ENCODE measurements at regions not wholly inside any gene's neighbourhood (a gene's known extent, or its start where the extent isn't known, plus 50 kb on each side); places are given as distances from the start of the nearest gene placed in this dataset.

DNA sequence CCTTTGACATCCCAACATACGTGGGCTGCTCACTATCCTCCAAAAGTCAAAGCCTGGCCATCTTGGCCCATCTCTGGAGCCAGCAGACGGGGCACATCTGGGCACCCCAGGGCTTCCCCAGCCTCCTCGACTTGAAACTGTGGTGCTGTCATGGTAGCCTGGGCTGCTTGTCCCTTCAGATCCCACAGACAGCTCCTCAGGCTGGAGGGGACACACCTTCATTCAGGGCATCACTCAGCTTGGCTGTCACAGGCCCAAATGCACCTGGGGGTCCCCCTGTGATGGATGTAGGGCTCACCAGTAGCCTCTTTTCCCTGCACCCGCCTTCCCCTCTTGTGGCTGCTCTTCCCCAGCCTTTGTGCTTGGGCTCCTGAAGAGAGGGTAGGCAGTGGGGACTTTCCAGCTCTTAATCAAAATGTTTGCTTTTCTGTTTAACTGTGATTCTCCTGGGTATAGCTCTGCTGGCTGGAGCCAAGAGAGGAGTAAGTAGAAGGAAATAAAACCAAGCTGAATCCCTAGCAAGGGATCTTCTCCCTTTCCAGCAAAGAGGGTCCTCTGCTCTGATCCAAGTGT, 92.3 kb downstream of the GYPC start:
- Histone ChIP-seq H3K4me1 (ENCODE audit: control insufficient read depth, insufficient read depth, low read length, poor library complexity, severe bottlenecking) (no peaks in the 10 kb centered on the region), H3K9me3 (ENCODE audit: control insufficient read depth in 2 of 2, low read length in 2 of 2) (no peaks in the 10 kb centered on the region), H3K36me3 (ENCODE audit: control insufficient read depth, insufficient read depth, low read length) (no peaks in the 10 kb centered on the region), H3K27ac (ENCODE audit: insufficient read depth, low read length, poor library complexity, severe bottlenecking) (no peak overlapping the region), H3K27me3 (ENCODE audit: control insufficient read depth, insufficient read depth, low read length) (no peaks in the 10 kb centered on the region), H3K4me3 (ENCODE audit: low read depth, low read length) (no peak overlapping the region)
- no peaks in the 10 kb centered on the region for H3K9me3 Mint-ChIP-seq
- H3K27me3 Mint-ChIP-seq, result peaks cover 4% of the 10 kb centered on the region
- DNase-seq, result no peak
- no peak overlapping the region for H3K4me3 Mint-ChIP-seq
- no peak for ATAC-seq (ENCODE audit: low read depth in 2 of 2)
- H3K27ac Mint-ChIP-seq, result peak overlapping the region in 1 of 3 donors; percentile 14
- no peaks in the 10 kb centered on the region for H3K36me3 Mint-ChIP-seq
- H3K4me1 Mint-ChIP-seq, result no peaks in the 10 kb centered on the region

DNA sequence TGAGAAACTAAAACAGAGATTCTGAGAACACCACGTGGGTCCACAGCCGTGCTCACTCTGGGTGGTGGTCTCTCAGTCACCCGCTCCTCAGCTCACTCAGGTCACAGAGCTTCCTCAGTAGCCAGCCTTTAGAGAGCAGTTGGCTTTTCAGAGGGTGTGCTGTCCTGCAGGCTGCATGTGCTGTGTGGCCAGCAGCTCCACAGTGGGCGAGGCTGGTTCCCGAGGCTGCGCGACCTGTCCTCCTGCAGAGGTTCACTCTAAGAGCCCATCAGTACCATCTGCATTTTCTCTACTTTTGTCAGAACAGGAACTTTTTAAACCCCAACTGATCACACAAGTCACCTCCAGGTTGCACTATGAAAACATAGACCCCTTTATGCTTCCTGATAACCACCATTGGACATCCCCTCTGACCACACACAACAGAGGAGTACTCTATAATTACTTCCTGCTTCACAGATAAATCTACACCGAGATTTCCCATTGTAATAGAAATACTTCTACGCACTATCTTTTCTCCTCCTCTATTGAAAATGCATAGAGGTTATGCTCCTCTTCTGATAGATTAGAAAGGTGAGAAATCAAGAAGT, 93.1 kb downstream of the GYPC start:
- H3K9me3 ChIP-seq (ENCODE audit: control insufficient read depth in 2 of 2, low read length in 2 of 2), result no peaks in the 10 kb centered on the region
- peak overlapping the region in 2 of 3 donors; percentile 14 to 21 for H3K27ac Mint-ChIP-seq
- no peak overlapping the region for H3K4me3 Mint-ChIP-seq
- peaks cover 4% of the 10 kb centered on the region for H3K27me3 Mint-ChIP-seq
- no peak overlapping the region for H3K4me3 ChIP-seq (ENCODE audit: low read depth, low read length)
- no peaks in the 10 kb centered on the region for H3K36me3 ChIP-seq (ENCODE audit: control insufficient read depth, insufficient read depth, low read length)
- ATAC-seq (ENCODE audit: low read depth in 2 of 2) (no peak), DNase-seq (no peak)
- H3K4me1 ChIP-seq (ENCODE audit: control insufficient read depth, insufficient read depth, low read length, poor library complexity, severe bottlenecking), result no peaks in the 10 kb centered on the region
- no peak overlapping the region for H3K27ac ChIP-seq (ENCODE audit: insufficient read depth, low read length, poor library complexity, severe bottlenecking)
- H3K36me3 Mint-ChIP-seq, result no peaks in the 10 kb centered on the region
- no peaks in the 10 kb centered on the region for H3K27me3 ChIP-seq (ENCODE audit: control insufficient read depth, insufficient read depth, low read length)
- peaks cover 0 to 1% (median under 1%) of the 10 kb centered on the region in 4 donors for H3K4me1 Mint-ChIP-seq
- H3K9me3 Mint-ChIP-seq, result no peaks in the 10 kb centered on the region

GRCh38 chr2:126749537-126749936, 93.6 kb downstream of the GYPC start:
- Histone ChIP-seq H3K9me3 (ENCODE audit: control insufficient read depth in 2 of 2, low read length in 2 of 2) (no peaks in the 10 kb centered on the region), H3K27ac (ENCODE audit: insufficient read depth, low read length, poor library complexity, severe bottlenecking) (no peak overlapping the region), H3K4me3 (ENCODE audit: low read depth, low read length) (no peak overlapping the region), H3K27me3 (ENCODE audit: control insufficient read depth, insufficient read depth, low read length) (no peaks in the 10 kb centered on the region), H3K4me1 (ENCODE audit: control insufficient read depth, insufficient read depth, low read length, poor library complexity, severe bottlenecking) (no peaks in the 10 kb centered on the region), H3K36me3 (ENCODE audit: control insufficient read depth, insufficient read depth, low read length) (no peaks in the 10 kb centered on the region)
- Mint-ChIP-seq H3K4me3 (no peak overlapping the region), H3K36me3 (no peaks in the 10 kb centered on the region), H3K4me1 (peaks cover 0 to 6% (median 4%) of the 10 kb centered on the region in 4 donors), H3K27me3 (peaks cover 4% of the 10 kb centered on the region), H3K9me3 (no peaks in the 10 kb centered on the region), H3K27ac (peak overlapping the region in 2 of 3 donors; percentile 21)
- ATAC-seq (ENCODE audit: low read depth in 2 of 2), result peak in 1 of 2 donors; percentile 48
- peak in 1 of 3 donors; percentile 19 for DNase-seq

GRCh38 chr2:126750506-126750905, 94.5 kb downstream of the GYPC start:
- Mint-ChIP-seq H3K9me3 (no peaks in the 10 kb centered on the region), H3K4me1 (peaks cover 0 to 9% (median 5%) of the 10 kb centered on the region in 4 donors), H3K27me3 (peaks cover 4% of the 10 kb centered on the region), H3K27ac (no peak overlapping the region), H3K4me3 (no peak overlapping the region), H3K36me3 (no peaks in the 10 kb centered on the region)
- H3K4me3 ChIP-seq (ENCODE audit: low read depth, low read length), result no peak overlapping the region
- H3K36me3 ChIP-seq (ENCODE audit: control insufficient read depth, insufficient read depth, low read length), result no peaks in the 10 kb centered on the region
- no peaks in the 10 kb centered on the region for H3K9me3 ChIP-seq (ENCODE audit: control insufficient read depth in 2 of 2, low read length in 2 of 2)
- H3K27ac ChIP-seq (ENCODE audit: insufficient read depth, low read length, poor library complexity, severe bottlenecking), result no peak overlapping the region
- DNase-seq (no peak), ATAC-seq (ENCODE audit: low read depth in 2 of 2) (no peak)
- H3K4me1 ChIP-seq (ENCODE audit: control insufficient read depth, insufficient read depth, low read length, poor library complexity, severe bottlenecking), result no peaks in the 10 kb centered on the region
- H3K27me3 ChIP-seq (ENCODE audit: control insufficient read depth, insufficient read depth, low read length), result no peaks in the 10 kb centered on the region

- Mint-ChIP-seq H3K36me3 (peaks cover 5% of the 10 kb centered on the region), H3K4me1 (peaks cover 0 to 9% (median 5%) of the 10 kb centered on the region in 4 donors), H3K27me3 (peaks cover 9% of the 10 kb centered on the region), H3K9me3 (peaks cover 0 to 7% (median 0%) of the 10 kb centered on the region in 7 donors), H3K27ac (peak overlapping the region in 2 of 3 donors; percentile 43 to 47), H3K4me3 (no peak overlapping the region)
- Histone ChIP-seq H3K4me3 (ENCODE audit: low read depth, low read length) (no peak overlapping the region), H3K36me3 (ENCODE audit: control insufficient read depth, insufficient read depth, low read length) (no peaks in the 10 kb centered on the region), H3K4me1 (ENCODE audit: control insufficient read depth, insufficient read depth, low read length, poor library complexity, severe bottlenecking) (no peaks in the 10 kb centered on the region), H3K27ac (ENCODE audit: insufficient read depth, low read length, poor library complexity, severe bottlenecking) (no peak overlapping the region), H3K9me3 (ENCODE audit: control insufficient read depth in 2 of 2, low read length in 2 of 2) (no peaks in the 10 kb centered on the region), H3K27me3 (ENCODE audit: control insufficient read depth, insufficient read depth, low read length) (no peaks in the 10 kb centered on the region)
- ATAC-seq (ENCODE audit: low read depth in 2 of 2) (no peak), DNase-seq (no peak)
These were observed 95.5 kb downstream of the GYPC start for GRCh38 chr2:126751477-126751876.

- ATAC-seq (ENCODE audit: low read depth in 2 of 2) (no peak), DNase-seq (no peak)
- Histone ChIP-seq H3K4me1 (ENCODE audit: control insufficient read depth, insufficient read depth, low read length, poor library complexity, severe bottlenecking) (no peaks in the 10 kb centered on the region), H3K27ac (ENCODE audit: insufficient read depth, low read length, poor library complexity, severe bottlenecking) (no peak overlapping the region), H3K9me3 (ENCODE audit: control insufficient read depth in 2 of 2, low read length in 2 of 2) (no peaks in the 10 kb centered on the region), H3K4me3 (ENCODE audit: low read depth, low read length) (no peak overlapping the region), H3K27me3 (ENCODE audit: control insufficient read depth, insufficient read depth, low read length) (no peaks in the 10 kb centered on the region), H3K36me3 (ENCODE audit: control insufficient read depth, insufficient read depth, low read length) (no peaks in the 10 kb centered on the region)
- Mint-ChIP-seq H3K4me1 (peaks cover 0 to 9% (median 5%) of the 10 kb centered on the region in 4 donors), H3K27me3 (peaks cover 15% of the 10 kb centered on the region), H3K9me3 (peaks cover 0 to 8% (median 3%) of the 10 kb centered on the region in 7 donors), H3K4me3 (peak overlapping the region in 1 of 4 donors; percentile 61), H3K36me3 (peaks cover 5% of the 10 kb centered on the region), H3K27ac (peak overlapping the region in 1 of 3 donors; percentile 51)
These were observed 96.9 kb downstream of the GYPC start for GRCh38 chr2:126752876-126753275.

- H3K27me3 Mint-ChIP-seq, result peaks cover 19% of the 10 kb centered on the region
- H3K4me3 Mint-ChIP-seq, result no peak overlapping the region
These were observed 97.7 kb downstream of the GYPC start for GRCh38 chr2:126753501-126754212.

More at GRCh38 chr2:126753501-126754212, 97.7 kb downstream of the GYPC start:
- DNase-seq, result no peak
- H3K4me3 ChIP-seq (ENCODE audit: low read depth, low read length), result no peak overlapping the region
- H3K4me1 Mint-ChIP-seq, result peaks cover 0 to 9% (median 5%) of the 10 kb centered on the region in 4 donors
- no peaks in the 10 kb centered on the region for H3K4me1 ChIP-seq (ENCODE audit: control insufficient read depth, insufficient read depth, low read length, poor library complexity, severe bottlenecking)
- H3K27ac Mint-ChIP-seq, result peak overlapping the region in 2 of 3 donors; percentile 70 to 74
- H3K27me3 ChIP-seq (ENCODE audit: control insufficient read depth, insufficient read depth, low read length), result no peaks in the 10 kb centered on the region
- no peak for ATAC-seq (ENCODE audit: low read depth in 2 of 2)
- peaks cover 0 to 8% (median 3%) of the 10 kb centered on the region in 7 donors for H3K9me3 Mint-ChIP-seq
- no peak overlapping the region for H3K27ac ChIP-seq (ENCODE audit: insufficient read depth, low read length, poor library complexity, severe bottlenecking)
- H3K9me3 ChIP-seq (ENCODE audit: control insufficient read depth in 2 of 2, low read length in 2 of 2), result no peaks in the 10 kb centered on the region
- H3K36me3 Mint-ChIP-seq, result peaks cover 5% of the 10 kb centered on the region
- no peaks in the 10 kb centered on the region for H3K36me3 ChIP-seq (ENCODE audit: control insufficient read depth, insufficient read depth, low read length)
